COR-L47 (cell line): ENCODE measurements at regions not wholly inside any gene's neighbourhood (a gene's known extent, or its start where the extent isn't known, plus 50 kb on each side); places are given as distances from the start of the nearest gene placed in this dataset.
"Not testable (repeated sequence)": the region's sequence is repeated elsewhere in the genome, so short reads cannot be mapped to it uniquely, and the experiment has no call there.

Source experiments
- DNase-seq: peaks from one replicate; lab custom pipeline; 2025; lab: John Stamatoyannopoulos, UW

DNA sequence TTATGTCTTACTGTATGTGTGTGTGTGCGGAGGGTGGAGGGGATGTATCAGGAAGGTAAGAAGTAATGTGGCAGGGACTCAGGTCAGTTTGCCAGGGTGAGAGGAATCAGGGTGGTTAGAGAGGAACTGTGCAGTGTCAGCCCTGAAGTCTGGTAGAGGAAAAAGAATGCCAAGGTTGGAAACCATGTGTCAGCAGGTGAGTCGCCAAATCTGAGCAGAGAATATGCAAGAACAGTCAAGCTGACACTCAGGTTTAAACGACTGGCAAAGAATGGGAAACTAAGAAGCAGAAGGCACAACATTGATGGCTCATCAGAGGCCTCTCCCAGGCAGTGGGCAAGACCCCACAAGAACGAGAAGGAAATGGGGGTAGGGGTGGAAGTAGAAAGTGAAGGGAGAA, 107.5 kb upstream of the TBX18 start:
- no peak for DNase-seq

DNA sequence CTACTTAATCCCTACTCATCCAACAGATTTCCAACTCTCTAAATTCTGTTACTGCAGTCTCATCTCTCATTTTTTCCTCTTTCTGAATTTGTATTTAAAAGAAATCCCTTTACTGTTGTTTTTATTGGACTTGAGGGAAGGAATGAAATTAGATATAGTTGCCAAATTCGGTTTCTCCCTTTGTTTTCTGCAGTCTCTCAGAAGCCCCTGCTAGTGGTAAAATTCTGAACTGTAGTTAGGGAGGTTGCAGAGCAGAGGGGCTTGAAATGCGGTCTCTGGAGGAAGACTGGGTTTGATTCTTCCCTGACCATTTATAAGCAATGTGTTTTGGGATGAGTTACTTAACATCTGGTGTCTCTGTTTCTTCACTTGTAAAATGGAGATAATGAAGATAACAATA, 106.3 kb upstream of the TBX18 start:
- no peak for DNase-seq

GRCh38 chr6:84868149-84868548, 103.8 kb upstream of the TBX18 start:
- no peak for DNase-seq

- no peak for DNase-seq
Observed at GRCh38 chr6:84867521-84867920, 103.1 kb upstream of the TBX18 start.

DNA sequence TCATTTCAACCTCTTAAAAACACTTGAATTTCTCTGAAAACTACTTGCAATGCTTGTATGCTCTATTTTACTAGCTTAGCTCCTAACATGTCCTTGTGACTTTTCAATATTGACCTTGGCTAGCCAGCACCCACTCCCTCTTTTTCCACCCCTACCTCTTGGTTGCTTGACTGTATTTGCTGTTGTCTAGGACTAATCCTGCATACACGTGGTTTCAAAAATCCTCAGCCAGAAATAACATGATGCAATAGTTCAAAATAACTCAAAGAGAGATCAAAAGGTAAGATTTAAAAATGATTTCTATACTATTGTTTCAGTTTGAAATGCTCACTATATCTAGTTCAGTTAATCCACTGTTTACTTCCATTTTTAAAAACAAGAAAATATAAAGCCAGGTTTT, 102.3 kb upstream of the TBX18 start:
- DNase-seq, result no peak

DNA sequence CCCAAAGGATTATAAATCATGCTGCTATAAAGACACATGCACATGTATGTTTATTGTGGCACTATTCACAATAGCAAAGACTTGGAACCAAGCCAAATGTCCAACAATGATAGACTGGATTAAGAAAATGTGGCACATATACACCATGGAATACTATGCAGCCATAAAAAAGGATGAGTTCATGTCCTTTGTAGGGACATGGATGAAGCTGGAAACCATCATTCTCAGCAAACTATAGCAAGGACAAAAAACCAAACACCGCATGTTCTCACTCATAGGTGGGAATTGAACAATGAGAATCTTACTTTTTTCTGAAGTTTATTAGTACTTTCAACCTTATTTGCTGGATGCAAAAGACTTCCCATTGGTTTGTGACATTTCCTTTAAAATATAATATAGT, 101.0 kb upstream of the TBX18 start:
- DNase-seq, result not testable (repeated sequence)

- no peak for DNase-seq
Observed at GRCh38 chr6:84862843-84863242, 98.4 kb upstream of the TBX18 start.

DNA sequence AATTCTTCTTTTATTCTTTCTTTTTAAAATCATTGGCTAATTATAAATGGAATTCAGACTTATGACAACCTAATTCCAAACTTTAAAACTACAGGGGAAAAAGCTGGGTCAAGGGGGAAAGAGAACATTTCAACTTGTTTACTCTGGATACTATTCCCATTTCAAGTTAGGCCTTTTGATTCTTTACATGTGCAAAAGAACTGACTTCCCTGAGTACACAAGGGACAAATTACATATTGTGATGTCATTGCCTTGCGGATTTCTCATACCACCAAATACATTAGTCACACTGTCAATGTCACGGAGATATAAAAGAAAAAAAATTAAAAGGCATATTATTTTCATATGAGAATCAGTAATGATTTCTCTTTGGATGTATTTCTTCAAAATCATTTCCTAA, 96.5 kb upstream of the TBX18 start:
- DNase-seq, result no peak

DNA sequence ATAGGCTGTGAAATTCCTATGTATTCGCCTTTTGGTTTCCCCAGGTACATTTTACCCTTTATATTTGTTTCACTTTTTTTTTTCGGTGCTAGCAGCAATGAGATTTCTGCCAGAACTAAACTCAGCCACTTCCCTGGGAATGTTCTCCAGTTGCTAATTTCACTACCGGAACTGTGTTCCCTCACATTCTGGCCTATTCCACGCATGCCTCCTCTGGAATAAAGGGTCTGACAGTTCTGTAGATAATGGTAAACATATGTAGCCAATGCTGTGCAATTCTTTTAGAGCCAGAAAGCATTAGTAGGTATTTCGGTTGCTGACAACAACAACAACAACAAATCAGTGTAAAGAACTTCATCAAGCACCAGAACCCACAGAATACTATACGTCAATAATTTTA, 96.1 kb upstream of the TBX18 start:
- DNase-seq, result no peak

DNA sequence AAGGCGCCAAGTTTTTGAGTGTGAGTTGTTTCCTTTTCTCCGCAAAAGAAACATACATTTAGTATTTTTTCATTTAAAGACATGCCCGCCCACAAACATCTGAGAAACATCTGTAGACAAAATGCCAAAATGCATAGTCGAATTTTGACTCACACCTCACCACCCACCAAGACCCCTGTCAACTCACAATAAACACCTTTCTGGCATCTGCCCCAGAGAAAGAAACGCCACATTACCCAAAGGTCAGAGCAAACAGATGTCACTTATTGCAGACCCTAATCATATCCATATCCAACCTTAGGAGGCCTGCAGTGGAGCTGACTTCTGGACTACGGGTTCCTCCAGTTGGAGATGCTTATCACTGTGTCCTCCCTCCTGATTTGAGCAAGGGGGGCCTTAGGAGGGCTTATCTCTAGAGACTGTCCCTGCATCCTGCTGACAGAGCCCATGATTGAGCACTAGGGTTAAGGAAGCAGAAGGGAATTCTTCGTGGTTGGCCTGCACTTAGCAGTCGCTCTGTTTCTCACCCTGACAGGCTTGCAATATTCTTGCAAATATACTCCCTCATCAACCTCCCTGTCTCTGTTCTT, 90.5 kb upstream of the TBX18 start:
- DNase-seq, result no peak

GRCh38 chr6:84853901-84854300, 89.5 kb upstream of the TBX18 start:
- no peak for DNase-seq

GRCh38 chr6:84848960-84849359, 84.6 kb upstream of the TBX18 start:
- no peak for DNase-seq

GRCh38 chr6:84847390-84848160, 83.2 kb upstream of the TBX18 start:
- no peak for DNase-seq

DNA sequence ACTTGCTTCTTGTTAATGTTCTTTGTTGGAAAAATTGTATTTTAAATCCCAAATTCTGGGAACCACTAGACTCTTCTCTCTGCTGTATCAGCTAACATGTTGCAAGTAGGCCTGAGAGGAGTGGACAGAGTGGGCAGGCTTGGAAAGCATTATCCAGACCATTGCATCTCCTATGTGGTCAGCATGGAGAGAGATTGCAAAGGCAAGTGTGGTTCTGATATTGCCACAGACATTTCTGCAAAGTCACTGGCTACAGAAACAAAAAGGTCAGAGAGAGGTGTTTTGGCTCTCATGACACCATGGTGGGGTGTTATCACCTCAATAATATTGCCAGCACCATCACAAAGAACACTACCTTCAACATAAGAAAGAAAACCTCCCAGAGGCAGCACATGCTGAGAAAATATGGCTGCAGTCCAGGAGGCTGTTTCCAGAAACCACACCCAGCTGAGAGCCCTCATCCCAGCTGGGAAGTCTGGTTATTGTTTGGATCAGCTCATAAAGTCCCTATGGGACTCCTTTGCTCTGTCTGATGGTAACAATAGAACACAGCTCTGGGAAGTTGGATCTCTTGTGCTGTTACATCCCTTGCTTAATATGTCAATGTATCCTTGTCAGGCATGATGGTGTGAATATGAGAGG, 78.2 kb upstream of the TBX18 start:
- peak; percentile 0 for DNase-seq

DNA sequence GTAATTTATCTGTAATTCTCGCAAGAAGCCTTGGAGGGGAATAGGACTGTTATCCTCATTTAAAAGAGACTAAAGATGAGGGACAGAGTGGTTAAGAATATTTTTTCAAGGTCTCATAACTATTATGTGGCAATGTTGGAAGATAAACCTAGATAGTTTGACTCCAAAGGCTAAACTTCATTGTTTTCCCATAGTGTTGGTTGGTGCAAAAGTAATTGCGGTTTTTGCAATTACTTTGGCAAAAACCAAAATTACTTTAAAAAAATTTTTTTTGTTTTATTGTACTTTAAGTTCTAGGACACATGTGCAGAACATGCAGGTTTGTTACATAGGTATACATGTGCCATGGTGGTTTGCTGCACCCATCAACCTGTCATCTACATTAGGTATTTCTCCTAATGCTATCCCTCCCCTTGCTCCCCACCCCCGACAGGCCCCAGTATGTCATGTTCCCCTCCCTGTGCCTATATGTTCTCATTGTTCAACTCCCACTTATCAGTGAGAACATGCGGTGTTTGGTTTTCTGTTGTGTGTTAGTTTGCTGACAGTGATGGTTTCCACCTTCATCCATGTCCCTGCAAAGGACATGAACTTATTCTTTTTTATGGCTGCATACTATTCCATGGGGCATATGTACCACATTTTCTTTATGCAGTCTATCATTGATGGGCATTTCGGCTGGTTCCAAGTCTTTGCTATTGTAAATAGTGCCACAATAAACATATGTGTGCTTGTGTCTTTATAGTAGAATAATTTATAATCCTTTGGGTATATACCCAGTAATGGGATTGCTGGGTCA, 72.9 kb upstream of the TBX18 start:
- not testable (repeated sequence) for DNase-seq

DNA sequence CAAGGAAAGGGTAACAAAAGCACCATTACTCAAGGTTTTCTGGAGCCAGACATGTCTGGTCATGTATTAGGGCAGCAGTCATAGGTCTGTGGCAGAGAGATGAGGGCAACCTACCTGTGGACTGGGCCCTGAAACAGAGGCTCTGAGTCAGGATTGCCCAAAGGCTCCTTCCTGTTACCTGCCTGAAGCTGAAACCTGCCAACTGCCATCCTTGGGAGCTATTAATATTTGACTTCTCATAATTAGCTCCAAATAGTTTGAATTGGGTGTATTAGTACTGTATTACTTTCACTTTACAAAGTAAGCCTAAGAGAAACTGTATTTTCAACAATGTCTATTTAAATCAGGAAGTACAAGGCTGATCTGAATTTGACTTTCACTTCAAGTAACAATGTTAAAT, 72.0 kb upstream of the TBX18 start:
- DNase-seq, result no peak

DNA sequence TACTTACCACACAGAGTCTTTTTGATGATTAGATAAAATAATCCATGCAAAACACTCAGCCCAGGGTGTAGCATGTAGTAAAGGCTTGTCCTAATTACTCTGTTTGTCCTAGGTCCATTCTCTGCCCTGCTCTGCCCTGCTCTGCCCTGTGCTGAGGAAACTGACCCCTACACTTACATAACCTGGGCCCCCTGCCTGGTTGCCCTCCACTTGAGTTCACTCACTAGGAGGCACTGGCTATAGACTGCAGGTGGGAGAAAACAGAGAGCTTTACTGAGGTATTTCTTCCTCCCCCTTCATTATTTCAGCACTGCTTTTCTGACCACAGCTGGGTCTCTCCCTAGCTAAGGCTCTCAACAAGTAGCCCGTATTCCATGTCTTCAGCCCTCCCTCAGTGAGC, 70.9 kb upstream of the TBX18 start:
- no peak for DNase-seq

DNA sequence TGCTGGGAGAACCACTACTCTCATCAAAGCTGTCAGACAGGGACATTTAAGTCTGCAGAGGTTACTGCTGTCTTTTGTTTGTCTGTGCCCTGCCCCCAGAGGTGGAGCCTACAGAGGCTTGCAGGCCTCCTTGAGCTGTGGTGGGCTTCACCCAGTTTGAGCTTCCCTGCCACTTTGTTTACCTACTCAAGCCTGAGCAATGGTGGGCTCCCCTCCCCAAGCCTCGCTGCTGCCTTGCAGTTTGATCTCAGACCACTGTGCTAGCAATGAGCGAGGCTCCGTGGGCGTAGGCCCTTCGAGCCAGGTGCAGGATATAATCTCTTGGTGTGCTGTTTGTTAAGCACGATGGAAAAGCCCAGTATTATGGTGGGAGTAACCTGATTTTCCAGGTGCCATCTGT, 67.5 kb upstream of the TBX18 start:
- not testable (repeated sequence) for DNase-seq

DNA sequence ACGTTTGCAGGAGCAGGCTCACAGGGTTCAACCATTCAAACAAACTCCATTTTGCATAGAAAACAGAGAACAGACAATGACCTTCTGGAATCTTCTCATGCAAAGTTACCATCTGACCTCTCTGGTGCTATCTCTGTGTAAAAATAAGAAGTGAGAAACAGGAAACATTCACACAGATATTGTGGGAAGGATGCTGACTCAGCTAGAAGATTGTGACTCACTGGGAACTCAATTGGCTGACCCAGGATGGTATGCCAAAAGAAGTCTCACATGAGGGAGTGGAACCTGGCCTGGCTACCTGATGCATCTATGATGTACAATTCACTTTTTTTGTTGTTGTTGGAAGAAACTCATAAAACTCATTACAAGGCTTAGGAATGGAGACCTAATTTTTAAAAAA, 61.1 kb upstream of the TBX18 start:
- DNase-seq, result no peak

GRCh38 chr6:84821314-84821713, 56.9 kb upstream of the TBX18 start:
- not testable (repeated sequence) for DNase-seq

DNA sequence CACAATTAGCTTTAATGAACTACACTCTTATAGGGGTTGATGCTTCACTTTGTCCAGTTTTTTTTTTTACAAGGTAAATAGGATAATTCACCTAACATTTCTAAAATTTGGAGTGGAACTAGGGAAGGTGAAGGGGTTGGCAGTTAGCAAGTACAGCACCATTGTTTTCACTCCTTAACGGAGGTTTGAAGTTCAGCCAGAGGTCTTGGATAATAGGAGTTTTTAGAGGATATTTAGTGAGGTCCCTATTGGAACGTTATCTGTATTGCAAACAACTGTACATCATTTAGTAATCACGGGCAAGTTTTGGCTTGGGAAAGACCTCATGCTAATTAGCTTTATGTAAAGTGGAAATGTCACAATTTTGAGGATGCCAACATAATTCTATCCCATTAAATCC, 52.3 kb upstream of the TBX18 start:
- no peak for DNase-seq

DNA sequence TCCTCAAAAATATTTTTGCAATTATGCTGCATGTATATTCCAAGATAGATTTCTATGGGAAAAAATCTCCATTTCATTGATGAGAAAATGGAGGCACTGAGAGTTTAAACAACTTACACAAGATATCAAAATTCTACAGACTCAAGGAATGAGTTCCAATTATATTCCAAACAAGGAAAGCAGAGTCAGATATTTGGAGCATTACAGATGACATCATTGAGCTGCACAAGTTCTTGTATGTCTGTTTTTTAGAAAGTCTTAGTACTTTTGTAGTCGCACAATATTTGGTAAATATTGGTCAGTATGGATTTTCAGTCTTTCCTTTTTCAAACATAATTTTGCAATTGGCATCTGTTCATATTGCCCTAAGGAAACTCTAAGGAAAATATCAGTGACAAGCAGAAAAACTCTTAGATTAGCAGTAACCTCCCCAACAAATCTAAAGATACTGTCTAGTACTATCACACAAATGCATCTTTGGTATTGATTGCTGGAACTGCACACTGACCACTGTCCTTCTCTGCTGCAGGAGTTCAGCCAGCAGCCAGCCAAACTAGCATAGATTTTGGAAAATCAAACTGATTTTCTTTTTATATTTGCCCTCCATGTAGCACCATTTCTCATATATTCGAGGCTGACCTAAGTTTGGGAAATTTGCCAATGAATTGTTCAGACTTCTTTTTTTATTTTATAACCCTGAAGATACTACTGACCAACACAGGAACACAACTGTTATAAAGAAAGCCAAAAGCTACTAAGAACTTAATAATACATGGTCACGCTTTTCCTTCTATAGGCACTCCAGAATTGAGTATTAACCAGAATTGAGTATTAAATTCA, 51.7 kb upstream of the TBX18 start:
- DNase-seq, result no peak
